Right lobe of liver (tissue), 6 donors: ENCODE measurements at regions not wholly inside any gene's neighbourhood (a gene's known extent, or its start where the extent isn't known, plus 50 kb on each side); places are given as distances from the start of the nearest gene placed in this dataset.

Experiments
- ATAC-seq, 4 donors: fragments of 200-7000 bp; cut with Tn5 transposase; one replicate each; pipeline ENCODE4 v1.9.1; 2020; ENCODE audit warnings: mild to moderate bottlenecking in 4 of 4, moderate library complexity in 4 of 4
- DNase-seq, 3 donors: peaks; one replicate each; pipeline ENCODE4 v3.0.0-alpha.2; 2020
- H3K27ac ChIP-seq, 3 donors: fragments of 200-600 bp; one replicate each; pipeline ENCODE4 v1.8.0; 2022
- H3K27me3 ChIP-seq, 2 donors: fragments of 200-600 bp; one replicate each; pipeline ENCODE4 v1.8.0; 2022
- H3K36me3 ChIP-seq, 4 donors: fragments of 200-600 bp; sonication (generic) in 1 of 4; one replicate each; pipeline versions ENCODE4 v1.5.1 to v1.8.0; 2017 to 2022; ENCODE audit warnings: control low read depth in 1 of 4
- H3K4me1 ChIP-seq, 4 donors: fragments of 200-600 bp; sonication (generic) in 1 of 4; one replicate each; pipeline versions ENCODE4 v1.5.1 to v1.8.0; 2017 to 2022; ENCODE audit warnings: control low read depth in 1 of 4
- H3K4me3 ChIP-seq, 3 donors: fragments of 200-600 bp; one replicate each; pipeline ENCODE4 v1.8.0; 2022
- H3K9me3 ChIP-seq, 4 donors: fragments of 200-600 bp; sonication (generic) in 1 of 4; one replicate each; pipeline versions ENCODE4 v1.5.1 to v1.8.0; 2017 to 2022; ENCODE audit warnings: control low read depth in 1 of 4
- CTCF ChIP-seq, 4 donors: fragments of 200-600 bp in 3 of 4; fragments of 450-650 bp in 1 of 4; IDR thresholded peaks; one replicate each; pipeline versions ENCODE4 v1.5.1 to v1.8.0; 2016 to 2022; ENCODE audit warnings: antibody characterized with exemption in 4 of 4, mild to moderate bottlenecking in 2 of 4
- POLR2A ChIP-seq: fragments of 450-650 bp; IDR thresholded peaks from one replicate; pipeline ENCODE4 v1.6.1; 2017; ENCODE audit warnings: antibody characterized with exemption, mild to moderate bottlenecking
- WGBS: methylation state at CpG from one replicate; pipeline ENCODE4 v1.1.6; 2018; ENCODE audit warnings: low coverage, low lambda C conversion rate; ENCODE audit not compliant: insufficient coverage; ENCODE audit errors: missing lambda C conversion rate; 5-methylcytosine and 5-hydroxymethylcytosine counted together
- intact Hi-C, 2 donors: fragments of 100-400 bp; cut with DNase I; formaldehyde crosslinking; loops; one replicate each; pipeline versions ENCODE4 v1.11.2 to v1.14.1; 2022
- donor health status: DM: no; HTN: yes; CAD: no.
- donor health status: DM: no; HTN: no; CAD: no.
- donor health status: DM: no; HTN: no; CAD: no.
- donor health status: DM: no; HTN: yes; CAD: no.
- donor health status: DM: no; HTN: yes; CAD: no.

- TF ChIP-seq CTCF (IDR thresholded peaks at IDR 0.05) (no peak), POLR2A (no peak)
- Histone ChIP-seq H3K4me3 (no peak overlapping the region), H3K9me3 (peaks cover 0 to 7% (median 0%) of the 10 kb centered on the region in 4 donors), H3K27me3 (no peaks in the 10 kb centered on the region), H3K36me3 (no peaks in the 10 kb centered on the region), H3K27ac (no peak overlapping the region), H3K4me1 (no peaks in the 10 kb centered on the region)
- intact Hi-C loops, result no loop called here
- WGBS, result 79% methylated on average over 3 of the region's 3 CpGs
- ATAC-seq, result no peak
- no peak for DNase-seq
Observed at GRCh38 chr5:82404382-82404945, 126.3 kb upstream of the RPS23 start.

- TF ChIP-seq CTCF (IDR thresholded peaks at IDR 0.05) (no peak), POLR2A (no peak)
- no peak for DNase-seq
- Histone ChIP-seq H3K9me3 (peaks cover 0 to 7% (median 0%) of the 10 kb centered on the region in 4 donors), H3K4me3 (no peak overlapping the region), H3K36me3 (no peaks in the 10 kb centered on the region), H3K4me1 (no peaks in the 10 kb centered on the region), H3K27me3 (no peaks in the 10 kb centered on the region), H3K27ac (no peak overlapping the region)
- ATAC-seq, result no peak
- 89% methylated on average over 2 of the region's 2 CpGs for whole genome bisulfite sequencing
- intact Hi-C loops, result no loop called here
Observed at GRCh38 chr5:82403724-82404123, 125.6 kb upstream of the RPS23 start.

GRCh38 chr5:82403026-82403425, 124.9 kb upstream of the RPS23 start:
- WGBS, result 65% methylated on average over 2 of the region's 2 CpGs
- TF ChIP-seq POLR2A (no peak), CTCF (IDR thresholded peaks at IDR 0.05) (no peak)
- no peaks in the 10 kb centered on the region for H3K36me3 ChIP-seq
- DNase-seq, result no peak
- peaks cover 0 to 7% (median 0%) of the 10 kb centered on the region in 4 donors for H3K9me3 ChIP-seq
- H3K4me3 ChIP-seq, result no peak overlapping the region
- H3K27ac ChIP-seq, result no peak overlapping the region
- no peaks in the 10 kb centered on the region for H3K4me1 ChIP-seq
- intact Hi-C loops, result no loop called here
- no peak for ATAC-seq
- no peaks in the 10 kb centered on the region for H3K27me3 ChIP-seq

GRCh38 chr5:82399111-82399510, 121.0 kb upstream of the RPS23 start:
- intact Hi-C loops, result no loop called here
- TF ChIP-seq POLR2A (no peak), CTCF (IDR thresholded peaks at IDR 0.05) (no peak)
- DNase-seq (no peak), ATAC-seq (no peak)
- no peaks in the 10 kb centered on the region for H3K4me1 ChIP-seq
- no peaks in the 10 kb centered on the region for H3K36me3 ChIP-seq
- WGBS, result 81% methylated on average over 2 of the region's 2 CpGs
- no peaks in the 10 kb centered on the region for H3K27me3 ChIP-seq
- no peak overlapping the region for H3K27ac ChIP-seq
- no peak overlapping the region for H3K4me3 ChIP-seq
- H3K9me3 ChIP-seq, result peaks cover 0 to 2% (median 0%) of the 10 kb centered on the region in 4 donors
